HepG2 (cell line): ENCODE measurements at regions not wholly inside any gene's neighbourhood (a gene's known extent, or its start where the extent isn't known, plus 50 kb on each side); places are given as distances from the start of the nearest gene placed in this dataset.

Source experiments
- ATAC-seq: fragments of 200-7000 bp; cut with Tn5 transposase; 3 replicates; pipeline ENCODE4 v1.9.1; 2020; ENCODE audit warnings: mild to moderate bottlenecking, moderate library complexity
- BruUV-seq: library from RNA; stranded (reverse); fragments of 400-500 nt; replicated peaks from 2 replicates; lab custom pipeline; 2021; lab: Mats Ljungman, UMichigan
- CTCF ChIA-PET: fragments of 300-600 bp; formaldehyde crosslinking; extraction: SDS; loops from one replicate; lab custom pipeline; 2021; ENCODE audit warnings: low total read pairs, inconsistent platforms, low intra/inter-chr PET ratio; lab: Yijun Ruan, JAX
- POLR2A ChIA-PET: fragments of 350-600 bp; sonication (Branson Sonifier 250); formaldehyde crosslinking; loops from one replicate; lab custom pipeline; 2020; ENCODE audit warnings: antibody characterized with exemption, inconsistent platforms; lab: Yijun Ruan, JAX
- DNase-seq: peaks from one replicate; pipeline ENCODE4 v3.0.0-alpha.2; 2015; ENCODE audit warnings: low spot score
- FAIRE-seq: peaks from 3 replicates; lab custom pipeline; 2011; peaks lifted over from hg19 to GRCh38; lab: Jason Lieb, UNC
- H2AFZ ChIP-seq: one replicate; pipeline ENCODE4 v1.6.1; 2011; ENCODE audit warnings: low read length, inconsistent platforms
- H3K27ac ChIP-seq: fragments of 300-600 bp; 3 replicates; pipeline ENCODE4 v1.8.0; 2011; ENCODE audit warnings: mixed run types, mild to moderate bottlenecking, mixed read lengths, low read length, inconsistent platforms; ENCODE audit not compliant: insufficient read depth; ENCODE audit errors: extremely low read length
- H3K27me3 ChIP-seq, 2 experiments: fragments of 200-600 bp in 1 of 2; 2 replicates in 1 of 2; 3 replicates in 1 of 2; pipeline versions ENCODE4 v1.6.0 to v1.8.0; 2011; ENCODE audit warnings: low read length in 2 of 2, mild to moderate bottlenecking in 2 of 2, moderate library complexity in 2 of 2, inconsistent platforms in 1 of 2; ENCODE audit not compliant: insufficient read depth in 2 of 2, control insufficient read depth in 1 of 2
- H3K36me3 ChIP-seq, 2 experiments: fragments of 200-600 bp in 1 of 2; replicated peaks in 1 of 2; 2 replicates in 1 of 2; 3 replicates in 1 of 2; pipeline versions ENCODE4 v1.5.1 to v1.8.0; 2011; ENCODE audit warnings: low read length in 2 of 2, inconsistent platforms in 1 of 2; ENCODE audit not compliant: insufficient read depth in 2 of 2, control insufficient read depth in 1 of 2
- H3K4me1 ChIP-seq: 2 replicates; pipeline ENCODE4 v1.5.1; 2012; ENCODE audit warnings: low read length, inconsistent platforms; ENCODE audit not compliant: insufficient read depth
- H3K4me2 ChIP-seq: 2 replicates; pipeline ENCODE4 v1.6.0; 2011; ENCODE audit warnings: low read depth, low read length, inconsistent platforms
- H3K4me3 ChIP-seq, 3 experiments: fragments of 200-600 bp in 1 of 3; sonication (generic), shearing (Covaris generic) in 1 of 3; replicated peaks in 1 of 3; 2 replicates each; pipeline ENCODE4 v1.5.1; 2011 to 2016; ENCODE audit warnings: low read length in 3 of 3, inconsistent platforms in 2 of 3, low read depth in 2 of 3, mild to moderate bottlenecking in 2 of 3, control low read depth in 1 of 3, mixed read lengths in 1 of 3; ENCODE audit not compliant: insufficient read depth in 1 of 3
- H3K79me2 ChIP-seq: one replicate; pipeline ENCODE4 v1.6.1; 2011; ENCODE audit warnings: low read length, inconsistent platforms; ENCODE audit not compliant: insufficient read depth
- H3K9ac ChIP-seq: 2 replicates; pipeline ENCODE4 v1.6.0; 2011; ENCODE audit warnings: mild to moderate bottlenecking, low read depth, low read length, inconsistent platforms; ENCODE audit not compliant: insufficient read depth
- H3K9me3 ChIP-seq: 2 replicates; pipeline ENCODE4 v1.5.1; 2012; ENCODE audit warnings: mild to moderate bottlenecking, low read length
- H4K20me1 ChIP-seq: 2 replicates; pipeline ENCODE4 v1.6.0; 2011; ENCODE audit warnings: inconsistent platforms, mild to moderate bottlenecking, low read length, moderate library complexity; ENCODE audit not compliant: insufficient read depth
- ERF ChIP-seq: IDR thresholded peaks from 2 replicates; pipeline ENCODE4 v1.6.1; 2018; ENCODE audit warnings: missing biosample characterization, missing genetic modification reagents
- FOXP1 ChIP-seq, 2 experiments: fragments of 450-650 bp in 1 of 2; IDR thresholded peaks; 2 replicates each; pipeline ENCODE4 v1.6.1; 2017 to 2018; ENCODE audit warnings: antibody characterized with exemption in 1 of 2
- JARID2 ChIP-seq: sonication (generic); formaldehyde crosslinking; IDR thresholded peaks from 2 replicates; pipeline ENCODE4 v1.8.1; 2023; ENCODE audit warnings: missing genetic modification reagents, inconsistent platforms; ENCODE audit not compliant: insufficient replicate concordance
- KAT2B ChIP-seq: fragments of 150-350 bp; IDR thresholded peaks from 2 replicates; pipeline ENCODE4 v1.6.1; 2014; ENCODE audit warnings: low read depth, low read length, borderline replicate concordance
- KDM4B ChIP-seq: sonication (generic); formaldehyde crosslinking; IDR thresholded peaks from 2 replicates; pipeline ENCODE4 v1.4.0; 2020; ENCODE audit warnings: missing genetic modification reagents
- MAFK ChIP-seq, 2 experiments: IDR thresholded peaks in 1 of 2; conservative IDR thresholded peaks in 1 of 2; 2 replicates each; pipeline ENCODE4 v1.6.1; 2011; ENCODE audit warnings: improper control_type of control experiment in 2 of 2, low read length in 2 of 2
- NR2F2 ChIP-seq: IDR thresholded peaks from 2 replicates; pipeline ENCODE4 v1.6.1; 2012; ENCODE audit warnings: low read depth, inconsistent platforms, borderline replicate concordance
- RFXAP ChIP-seq: sonication (generic); formaldehyde crosslinking; IDR thresholded peaks from 2 replicates; pipeline ENCODE4 v1.4.0; 2020; ENCODE audit warnings: missing genetic modification reagents, borderline replicate concordance
- SAFB2 ChIP-seq: sonication (generic); formaldehyde crosslinking; IDR thresholded peaks from 2 replicates; pipeline ENCODE4 v1.5.1; 2020; ENCODE audit warnings: missing genetic modification reagents, low read depth, mild to moderate bottlenecking, borderline replicate concordance
- SOX13 ChIP-seq, 3 experiments: fragments of 450-650 bp in 1 of 3; sonication (generic) in 1 of 3; formaldehyde crosslinking in 1 of 3; IDR thresholded peaks in 2 of 3; conservative IDR thresholded peaks in 1 of 3; 2 replicates each; pipeline versions ENCODE4 v1.5.0 to v1.6.1; 2016 to 2020; ENCODE audit warnings: antibody characterized with exemption in 1 of 3, mild to moderate bottlenecking in 1 of 3, missing compliant biosample characterization in 1 of 3, missing genetic modification reagents in 1 of 3, moderate library complexity in 1 of 3
- ZNF792 ChIP-seq: IDR thresholded peaks from 2 replicates; pipeline ENCODE4 v1.6.1; 2016
- WGBS: methylation state at CpG from one replicate; pipeline ENCODE4 v1.1.6; 2017; ENCODE audit warnings: low lambda C conversion rate; 5-methylcytosine and 5-hydroxymethylcytosine counted together
- in situ Hi-C: cut with HindIII; loops from 2 replicates; pipeline ENCODE4 v1.10.0; 2017; ENCODE audit warnings: low pct_unique_long_range_greater_than_20kb; ENCODE audit not compliant: extremely low pct_ligation_motif_present
- intact Hi-C: fragments of 100-400 bp; cut with micrococcal nuclease; formaldehyde crosslinking; loops from one replicate; pipeline ENCODE4 v1.10.0; 2022; ENCODE audit not compliant: unreplicated experiment
- TF ChIP-seq, protein P1 (sequence below): fragments of 450-650 bp; IDR thresholded peaks from 2 replicates; pipeline ENCODE4 v1.6.1; 2017; ENCODE audit warnings: mild to moderate bottlenecking
- TF ChIP-seq, protein P2 (sequence below): sonication (generic); formaldehyde crosslinking; IDR thresholded peaks from 2 replicates; pipeline ENCODE4 v1.5.0; 2020; ENCODE audit warnings: missing genetic modification reagents
- TF ChIP-seq, protein P3 (sequence below): sonication (generic); formaldehyde crosslinking; conservative IDR thresholded peaks from 2 replicates; pipeline ENCODE4 v1.5.0; 2020; ENCODE audit warnings: missing genetic modification reagents

DNA sequence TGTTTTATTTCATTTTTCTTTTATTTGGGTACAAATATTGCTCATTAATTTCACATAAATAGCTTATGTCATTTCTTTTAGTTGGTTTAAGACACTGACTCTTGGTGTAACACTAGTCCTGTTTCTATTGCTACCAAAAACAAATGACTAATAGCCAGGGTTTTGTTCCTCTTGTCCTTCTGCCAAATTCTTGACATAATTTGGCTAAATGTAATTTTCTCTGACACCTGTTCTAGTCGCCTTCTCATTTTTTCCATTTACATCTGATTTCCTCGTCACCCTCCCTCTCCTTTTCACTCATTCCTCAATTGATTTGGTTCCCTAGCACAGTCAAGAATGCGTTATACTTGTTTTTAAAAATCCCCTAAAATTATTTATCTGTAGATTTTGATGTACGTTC is 1718.7 kb downstream of the EFNB2 start:
- ChIA-PET POLR2A (no interaction called here), CTCF (no interaction called here)
- FAIRE-seq (no peak), ATAC-seq (no peak), DNase-seq (no peak)
- no peaks in the 10 kb centered on the region for H3K79me2 ChIP-seq
- no peak overlapping the region for H3K9ac ChIP-seq
- TF ChIP-seq FOXP1 (IDR thresholded peaks at IDR 0.05) (no peak), FOXP1 (CRISPR knock-in tag; IDR thresholded peaks at IDR 0.05) (no peak), NR2F2 (no peak), JARID2 (CRISPR knock-in tag) (no peak), SAFB2 (CRISPR knock-in tag) (no peak), ZNF792 (CRISPR knock-in tag) (no peak), KAT2B (no peak)
- TF ChIP-seq, protein P1, sequence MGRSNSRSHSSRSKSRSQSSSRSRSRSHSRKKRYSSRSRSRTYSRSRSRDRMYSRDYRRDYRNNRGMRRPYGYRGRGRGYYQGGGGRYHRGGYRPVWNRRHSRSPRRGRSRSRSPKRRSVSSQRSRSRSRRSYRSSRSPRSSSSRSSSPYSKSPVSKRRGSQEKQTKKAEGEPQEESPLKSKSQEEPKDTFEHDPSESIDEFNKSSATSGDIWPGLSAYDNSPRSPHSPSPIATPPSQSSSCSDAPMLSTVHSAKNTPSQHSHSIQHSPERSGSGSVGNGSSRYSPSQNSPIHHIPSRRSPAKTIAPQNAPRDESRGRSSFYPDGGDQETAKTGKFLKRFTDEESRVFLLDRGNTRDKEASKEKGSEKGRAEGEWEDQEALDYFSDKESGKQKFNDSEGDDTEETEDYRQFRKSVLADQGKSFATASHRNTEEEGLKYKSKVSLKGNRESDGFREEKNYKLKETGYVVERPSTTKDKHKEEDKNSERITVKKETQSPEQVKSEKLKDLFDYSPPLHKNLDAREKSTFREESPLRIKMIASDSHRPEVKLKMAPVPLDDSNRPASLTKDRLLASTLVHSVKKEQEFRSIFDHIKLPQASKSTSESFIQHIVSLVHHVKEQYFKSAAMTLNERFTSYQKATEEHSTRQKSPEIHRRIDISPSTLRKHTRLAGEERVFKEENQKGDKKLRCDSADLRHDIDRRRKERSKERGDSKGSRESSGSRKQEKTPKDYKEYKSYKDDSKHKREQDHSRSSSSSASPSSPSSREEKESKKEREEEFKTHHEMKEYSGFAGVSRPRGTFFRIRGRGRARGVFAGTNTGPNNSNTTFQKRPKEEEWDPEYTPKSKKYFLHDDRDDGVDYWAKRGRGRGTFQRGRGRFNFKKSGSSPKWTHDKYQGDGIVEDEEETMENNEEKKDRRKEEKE = no peak
- H3K36me3 ChIP-seq = no peaks in the 10 kb centered on the region
- H2AFZ ChIP-seq = no peak overlapping the region
- in situ Hi-C loops = no loop called here
- no peaks in the 10 kb centered on the region for H4K20me1 ChIP-seq
- H3K27ac ChIP-seq = no peak overlapping the region
- intact Hi-C loops = no loop called here
- no peaks in the 10 kb centered on the region for H3K27me3 ChIP-seq
- H3K4me3 ChIP-seq = no peak overlapping the region
- WGBS = 4% methylated on average over 4 of the region's 4 CpGs
- no peak overlapping the region for H3K4me2 ChIP-seq
- no peaks in the 10 kb centered on the region for H3K4me1 ChIP-seq
- peaks cover 46% of the 10 kb centered on the region for H3K9me3 ChIP-seq
- no TSS peak for BruUV-seq

DNA sequence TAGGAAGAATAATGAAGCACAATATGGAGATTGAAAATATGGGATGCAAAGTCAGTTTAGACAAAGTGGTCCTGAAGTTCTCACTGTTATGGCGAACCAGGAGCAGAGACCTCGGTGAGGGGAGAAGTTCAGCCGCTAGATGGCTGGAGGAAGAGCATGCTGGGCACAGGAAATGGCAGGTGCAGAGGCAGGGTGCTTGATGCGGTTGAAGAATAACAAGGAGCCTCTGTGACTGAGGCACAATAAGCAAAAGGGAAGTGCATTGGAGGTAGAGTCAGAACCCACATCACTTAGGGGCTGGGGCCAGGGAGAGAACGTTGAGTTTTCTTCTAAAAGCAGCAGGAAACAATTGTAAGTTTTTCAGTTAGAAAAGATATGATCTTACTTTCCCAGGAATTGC is 1725.2 kb downstream of the EFNB2 start:
- FAIRE-seq = no peak
- no TSS peak for BruUV-seq
- TF ChIP-seq, protein P2, sequence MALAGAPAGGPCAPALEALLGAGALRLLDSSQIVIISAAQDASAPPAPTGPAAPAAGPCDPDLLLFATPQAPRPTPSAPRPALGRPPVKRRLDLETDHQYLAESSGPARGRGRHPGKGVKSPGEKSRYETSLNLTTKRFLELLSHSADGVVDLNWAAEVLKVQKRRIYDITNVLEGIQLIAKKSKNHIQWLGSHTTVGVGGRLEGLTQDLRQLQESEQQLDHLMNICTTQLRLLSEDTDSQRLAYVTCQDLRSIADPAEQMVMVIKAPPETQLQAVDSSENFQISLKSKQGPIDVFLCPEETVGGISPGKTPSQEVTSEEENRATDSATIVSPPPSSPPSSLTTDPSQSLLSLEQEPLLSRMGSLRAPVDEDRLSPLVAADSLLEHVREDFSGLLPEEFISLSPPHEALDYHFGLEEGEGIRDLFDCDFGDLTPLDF (CRISPR knock-in tag) = no peak
- no peak for TF ChIP-seq KDM4B
- no peak for TF ChIP-seq JARID2 (CRISPR knock-in tag)
- TF ChIP-seq SOX13 (IDR thresholded peaks at IDR 0.05) = no peak
- no peak for TF ChIP-seq SOX13 (CRISPR knock-in tag; conservative IDR thresholded peaks at IDR 0.05 in 1 of 2, IDR thresholded peaks at IDR 0.05 in 1 of 2)
- TF ChIP-seq ERF = no peak
- TF ChIP-seq RFXAP = no peak
- TF ChIP-seq, protein P3, sequence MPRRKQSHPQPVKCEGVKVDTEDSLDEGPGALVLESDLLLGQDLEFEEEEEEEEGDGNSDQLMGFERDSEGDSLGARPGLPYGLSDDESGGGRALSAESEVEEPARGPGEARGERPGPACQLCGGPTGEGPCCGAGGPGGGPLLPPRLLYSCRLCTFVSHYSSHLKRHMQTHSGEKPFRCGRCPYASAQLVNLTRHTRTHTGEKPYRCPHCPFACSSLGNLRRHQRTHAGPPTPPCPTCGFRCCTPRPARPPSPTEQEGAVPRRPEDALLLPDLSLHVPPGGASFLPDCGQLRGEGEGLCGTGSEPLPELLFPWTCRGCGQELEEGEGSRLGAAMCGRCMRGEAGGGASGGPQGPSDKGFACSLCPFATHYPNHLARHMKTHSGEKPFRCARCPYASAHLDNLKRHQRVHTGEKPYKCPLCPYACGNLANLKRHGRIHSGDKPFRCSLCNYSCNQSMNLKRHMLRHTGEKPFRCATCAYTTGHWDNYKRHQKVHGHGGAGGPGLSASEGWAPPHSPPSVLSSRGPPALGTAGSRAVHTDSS (CRISPR knock-in tag) = no peak
- TF ChIP-seq MAFK (conservative IDR thresholded peaks at IDR 0.05 in 1 of 2, IDR thresholded peaks at IDR 0.05 in 1 of 2; ENCODE audit: low read length in 2 of 2) = no peak
- ChIA-PET POLR2A (no interaction called here), CTCF (no interaction called here)
- Histone ChIP-seq H3K36me3 (no peaks in the 10 kb centered on the region), H3K27ac (no peak overlapping the region), H3K4me3 (no peak overlapping the region), H3K4me2 (no peak overlapping the region), H3K9ac (no peak overlapping the region), H2AFZ (no peak overlapping the region), H3K27me3 (no peaks in the 10 kb centered on the region), H3K4me1 (no peaks in the 10 kb centered on the region), H3K9me3 (peaks cover 69% of the 10 kb centered on the region), H3K79me2 (no peaks in the 10 kb centered on the region), H4K20me1 (no peaks in the 10 kb centered on the region)
- intact Hi-C loops = no loop called here
- 8% methylated on average over 5 of the region's 5 CpGs for WGBS
- ATAC-seq = no peak
- in situ Hi-C loops = no loop called here
- no peak for DNase-seq
